ENCODE measurements at regions not wholly inside any gene's neighbourhood (a gene's known extent, or its start where the extent isn't known, plus 50 kb on each side); places are given as distances from the start of the nearest gene placed in this dataset.
"Not testable (repeated sequence)": the region's sequence is repeated elsewhere in the genome, so short reads cannot be mapped to it uniquely, and the experiment has no call there.

DNA sequence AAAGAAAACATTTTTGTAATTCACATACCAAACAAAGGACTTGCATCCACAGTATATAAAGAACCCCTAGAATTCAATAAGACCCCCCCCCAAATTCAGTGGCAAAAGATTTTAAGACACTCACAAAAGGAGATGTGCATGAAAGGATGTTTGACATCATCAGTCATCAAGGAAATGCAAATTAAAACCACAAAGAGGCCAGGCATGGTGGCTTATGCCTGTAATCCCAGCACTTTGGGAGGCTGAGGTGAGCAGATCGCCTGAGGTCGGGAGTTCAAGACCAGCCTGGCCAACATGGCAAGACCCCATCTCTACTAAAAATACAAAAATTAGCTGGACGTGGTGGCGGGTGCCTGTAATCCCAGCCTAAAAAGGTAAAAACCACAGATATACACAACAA lies 61.3 kb downstream of the AIPL1 start:
- DNase-seq (ENCODE audit: low read depth); H3K4me3 ChIP-seq (ENCODE audit: low read depth, low read length): not testable (repeated sequence)

DNA sequence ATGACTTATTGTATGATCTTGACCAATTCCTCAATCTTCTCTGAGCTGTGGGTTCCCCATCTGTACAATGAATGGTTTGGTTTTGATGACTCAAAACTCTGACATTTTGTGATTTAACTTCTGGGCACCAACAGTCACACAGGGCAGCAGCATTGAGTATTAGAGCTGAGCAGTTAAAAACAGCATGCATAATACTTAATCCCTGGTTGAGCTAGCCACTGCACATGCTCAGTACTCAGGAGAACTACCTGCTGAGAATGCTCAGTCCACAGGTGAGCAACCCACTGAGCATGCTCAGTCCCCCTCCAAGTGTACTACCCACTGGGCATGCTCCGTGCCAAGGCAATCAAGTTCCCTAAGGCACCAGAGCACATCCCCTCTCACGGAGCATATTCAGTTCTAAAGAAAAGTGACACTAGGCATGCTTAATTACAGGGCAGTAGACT lies 68.7 kb downstream of the AIPL1 start:
- no peak overlapping the region for H3K4me3 ChIP-seq (ENCODE audit: low read depth, low read length)
- no peak for DNase-seq (ENCODE audit: low read depth)
- TF ChIP-seq, protein P1, sequence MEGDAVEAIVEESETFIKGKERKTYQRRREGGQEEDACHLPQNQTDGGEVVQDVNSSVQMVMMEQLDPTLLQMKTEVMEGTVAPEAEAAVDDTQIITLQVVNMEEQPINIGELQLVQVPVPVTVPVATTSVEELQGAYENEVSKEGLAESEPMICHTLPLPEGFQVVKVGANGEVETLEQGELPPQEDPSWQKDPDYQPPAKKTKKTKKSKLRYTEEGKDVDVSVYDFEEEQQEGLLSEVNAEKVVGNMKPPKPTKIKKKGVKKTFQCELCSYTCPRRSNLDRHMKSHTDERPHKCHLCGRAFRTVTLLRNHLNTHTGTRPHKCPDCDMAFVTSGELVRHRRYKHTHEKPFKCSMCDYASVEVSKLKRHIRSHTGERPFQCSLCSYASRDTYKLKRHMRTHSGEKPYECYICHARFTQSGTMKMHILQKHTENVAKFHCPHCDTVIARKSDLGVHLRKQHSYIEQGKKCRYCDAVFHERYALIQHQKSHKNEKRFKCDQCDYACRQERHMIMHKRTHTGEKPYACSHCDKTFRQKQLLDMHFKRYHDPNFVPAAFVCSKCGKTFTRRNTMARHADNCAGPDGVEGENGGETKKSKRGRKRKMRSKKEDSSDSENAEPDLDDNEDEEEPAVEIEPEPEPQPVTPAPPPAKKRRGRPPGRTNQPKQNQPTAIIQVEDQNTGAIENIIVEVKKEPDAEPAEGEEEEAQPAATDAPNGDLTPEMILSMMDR (IDR thresholded peaks at IDR 0.05; ENCODE audit: control insufficient read depth, extremely low read depth, insufficient read depth): no peak

DNA sequence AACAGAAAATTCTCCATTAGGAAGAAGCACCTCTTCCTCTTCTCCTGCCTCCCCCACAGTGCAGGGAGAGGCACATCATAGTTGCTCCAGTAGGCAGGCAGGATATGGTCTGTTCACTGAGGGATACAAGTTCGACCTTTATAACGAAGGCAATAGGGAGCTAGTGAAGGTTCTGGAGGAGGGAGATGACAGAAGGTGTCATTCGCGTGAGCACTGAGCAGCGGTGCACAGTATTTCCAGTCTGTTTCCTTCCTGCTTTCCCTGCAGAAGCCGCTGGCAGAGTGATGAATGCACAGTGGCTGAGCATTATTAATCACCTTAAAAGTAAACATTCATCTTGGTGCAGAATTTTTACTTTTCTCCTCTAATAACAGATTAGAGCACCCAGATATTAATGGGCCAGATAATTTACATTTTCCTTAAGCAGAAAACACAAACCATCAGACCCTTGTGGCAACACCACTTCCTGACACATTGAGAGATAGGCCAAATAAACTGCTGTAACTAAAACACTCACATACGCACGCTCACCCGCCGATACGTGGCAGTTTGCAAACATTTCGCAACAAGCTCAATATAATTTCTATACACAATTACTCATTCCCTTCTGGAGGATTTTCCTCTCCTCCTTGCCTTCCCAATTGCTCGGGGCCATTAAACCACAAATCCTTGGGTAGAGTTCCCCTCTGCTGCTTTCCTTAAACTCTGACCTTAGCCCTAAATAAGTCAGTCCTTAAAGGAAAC lies 69.5 kb downstream of the AIPL1 start:
- TF ChIP-seq, protein P1 (IDR thresholded peaks at IDR 0.05; ENCODE audit: control insufficient read depth, extremely low read depth, insufficient read depth): no peak
- no peak overlapping the region for H3K4me3 ChIP-seq (ENCODE audit: low read depth, low read length)
- DNase-seq (ENCODE audit: low read depth): no peak

DNA sequence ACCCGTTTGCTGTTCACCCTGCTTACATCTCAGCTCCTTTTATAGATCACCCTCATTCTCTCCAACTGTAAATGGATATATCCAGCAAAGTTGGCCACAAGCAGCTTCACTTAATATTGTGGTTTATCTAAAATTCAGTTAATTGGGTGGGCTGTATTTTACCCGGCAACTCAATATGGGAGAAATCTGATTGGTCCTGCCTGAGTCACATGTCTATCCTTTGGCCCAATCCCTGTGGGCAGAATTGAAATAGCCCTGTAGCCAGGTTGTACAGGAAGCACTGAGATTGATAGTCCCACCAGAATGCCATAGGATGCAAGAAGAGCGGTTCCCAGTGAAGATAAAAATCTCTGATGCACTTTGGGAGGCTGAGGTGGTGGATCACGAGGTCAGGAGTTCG lies 73.2 kb downstream of the AIPL1 start:
- H3K4me3 ChIP-seq (ENCODE audit: low read depth, low read length): no peak overlapping the region
- no peak for DNase-seq (ENCODE audit: low read depth)
- TF ChIP-seq, protein P1 (IDR thresholded peaks at IDR 0.05; ENCODE audit: control insufficient read depth, extremely low read depth, insufficient read depth): no peak

DNA sequence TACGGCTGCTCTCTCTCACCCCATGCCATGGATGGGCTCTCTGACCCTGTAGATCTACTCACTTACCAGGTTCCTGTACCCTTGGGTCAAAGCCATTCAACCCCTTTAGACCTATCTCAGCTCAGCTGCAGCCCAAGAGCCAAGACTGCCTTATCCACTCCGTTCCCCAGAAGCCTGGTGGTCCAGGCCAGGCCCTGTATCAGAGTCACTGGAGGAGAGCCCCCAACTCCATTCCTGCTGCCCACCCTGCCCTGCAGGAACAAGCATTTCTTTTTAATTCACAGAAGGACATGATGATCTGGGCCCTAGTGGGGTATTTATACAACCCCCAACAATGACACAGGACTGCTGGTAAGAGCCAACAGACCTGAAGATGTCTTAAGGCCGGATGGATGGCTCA lies 76.8 kb downstream of the AIPL1 start:
- DNase-seq (ENCODE audit: low read depth): no peak
- H3K4me3 ChIP-seq (ENCODE audit: low read depth, low read length): no peak overlapping the region
- TF ChIP-seq, protein P1 (IDR thresholded peaks at IDR 0.05; ENCODE audit: control insufficient read depth, extremely low read depth, insufficient read depth): no peak

DNA sequence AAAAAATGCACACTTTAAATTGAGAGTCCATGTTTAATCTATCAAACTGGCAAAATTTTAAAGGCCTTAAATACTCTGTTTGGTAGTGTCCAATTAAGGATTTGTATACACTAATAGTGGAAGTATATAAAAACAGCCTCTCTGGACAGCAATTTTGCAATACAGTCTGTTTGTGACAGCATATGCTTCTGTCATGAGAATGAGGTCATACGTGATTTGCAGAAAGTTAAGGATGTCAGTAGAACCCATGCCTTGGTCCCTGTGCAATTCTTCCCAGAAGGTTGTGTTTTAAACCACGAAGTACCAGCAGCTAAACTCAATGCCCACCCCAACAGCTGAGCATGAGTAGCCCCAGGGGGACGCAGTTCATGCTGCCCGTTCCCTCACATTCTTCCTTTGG lies 78.4 kb downstream of the AIPL1 start:
- no peak overlapping the region for H3K4me3 ChIP-seq (ENCODE audit: low read depth, low read length)
- no peak for DNase-seq (ENCODE audit: low read depth)
- TF ChIP-seq, protein P1 (IDR thresholded peaks at IDR 0.05; ENCODE audit: control insufficient read depth, extremely low read depth, insufficient read depth): no peak

DNA sequence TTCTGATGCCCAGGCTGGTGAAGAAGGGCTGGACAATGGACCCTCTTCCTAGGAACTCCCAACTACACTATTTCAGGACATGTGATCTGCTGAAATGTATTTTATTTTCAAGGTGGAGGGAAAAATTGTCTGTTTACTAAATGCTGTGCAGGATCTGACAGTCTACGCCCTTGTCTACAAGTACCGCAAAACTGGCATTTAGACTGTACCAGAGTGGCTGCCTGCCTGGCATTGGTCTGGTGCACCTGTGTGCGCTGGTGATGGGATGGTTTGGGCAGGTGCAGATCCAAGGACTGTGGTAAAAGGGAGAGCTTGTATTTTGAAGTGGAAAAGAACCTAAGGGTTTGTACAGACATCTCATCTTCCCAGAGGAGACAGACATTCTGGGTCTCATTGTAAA lies 79.7 kb downstream of the AIPL1 start:
- DNase-seq (ENCODE audit: low read depth): no peak
- TF ChIP-seq, protein P1 (IDR thresholded peaks at IDR 0.05; ENCODE audit: control insufficient read depth, extremely low read depth, insufficient read depth): no peak
- no peak overlapping the region for H3K4me3 ChIP-seq (ENCODE audit: low read depth, low read length)

Data from LNCaP clone FGC (cell line).